ENCODE measurements at regions not wholly inside any gene's neighbourhood (a gene's known extent, or its start where the extent isn't known, plus 50 kb on each side); places are given as distances from the start of the nearest gene placed in this dataset.

DNA sequence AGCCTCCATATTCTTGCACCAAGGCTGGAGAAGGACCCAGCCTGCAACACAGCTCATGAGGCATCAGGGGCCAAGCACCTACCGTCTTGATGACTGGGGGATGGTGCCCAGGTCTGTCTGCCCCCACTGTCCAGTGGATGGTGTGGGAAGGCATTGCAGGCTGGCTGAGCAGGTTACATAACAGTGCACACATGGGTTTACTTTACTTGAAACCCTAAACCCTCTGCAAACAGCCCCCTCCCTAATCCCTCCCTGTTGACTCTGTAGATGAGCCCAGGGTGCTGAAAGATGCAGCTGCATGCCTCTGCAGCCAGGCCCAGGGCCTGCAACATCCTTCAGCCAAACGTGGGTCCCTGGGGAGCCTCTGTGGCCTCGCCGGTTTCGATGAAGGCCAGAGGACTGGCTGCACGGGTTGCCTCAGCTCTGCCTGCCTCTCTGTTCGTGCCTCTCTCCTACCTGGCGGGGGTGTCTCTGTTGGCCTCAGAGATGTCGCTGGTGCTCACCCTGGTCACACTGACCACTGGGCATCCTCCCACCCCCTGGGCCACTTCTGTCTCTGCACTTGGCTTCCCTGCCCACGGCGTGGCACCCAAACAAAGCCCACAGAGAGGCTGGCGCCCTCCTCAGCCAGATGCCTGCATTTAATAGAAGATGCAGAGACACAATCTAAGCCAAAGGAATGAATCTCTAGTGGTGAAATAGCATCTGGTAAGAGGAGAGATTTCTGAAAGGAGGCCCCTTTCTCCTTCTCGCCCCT, 95.1 kb downstream of the METRNL start:
- no peak for DNase-seq (ENCODE audit: low read depth)
- CTCF ChIA-PET: no interaction called here
- TF ChIP-seq, protein P1, sequence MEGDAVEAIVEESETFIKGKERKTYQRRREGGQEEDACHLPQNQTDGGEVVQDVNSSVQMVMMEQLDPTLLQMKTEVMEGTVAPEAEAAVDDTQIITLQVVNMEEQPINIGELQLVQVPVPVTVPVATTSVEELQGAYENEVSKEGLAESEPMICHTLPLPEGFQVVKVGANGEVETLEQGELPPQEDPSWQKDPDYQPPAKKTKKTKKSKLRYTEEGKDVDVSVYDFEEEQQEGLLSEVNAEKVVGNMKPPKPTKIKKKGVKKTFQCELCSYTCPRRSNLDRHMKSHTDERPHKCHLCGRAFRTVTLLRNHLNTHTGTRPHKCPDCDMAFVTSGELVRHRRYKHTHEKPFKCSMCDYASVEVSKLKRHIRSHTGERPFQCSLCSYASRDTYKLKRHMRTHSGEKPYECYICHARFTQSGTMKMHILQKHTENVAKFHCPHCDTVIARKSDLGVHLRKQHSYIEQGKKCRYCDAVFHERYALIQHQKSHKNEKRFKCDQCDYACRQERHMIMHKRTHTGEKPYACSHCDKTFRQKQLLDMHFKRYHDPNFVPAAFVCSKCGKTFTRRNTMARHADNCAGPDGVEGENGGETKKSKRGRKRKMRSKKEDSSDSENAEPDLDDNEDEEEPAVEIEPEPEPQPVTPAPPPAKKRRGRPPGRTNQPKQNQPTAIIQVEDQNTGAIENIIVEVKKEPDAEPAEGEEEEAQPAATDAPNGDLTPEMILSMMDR (IDR thresholded peaks at IDR 0.05; ENCODE audit: insufficient read depth, low read depth, low read length): 0 out of 2 replicates have a peak, but pooled peaks have one; percentile 10
- POLR2A ChIA-PET: no interaction called here
- no peaks in the 10 kb centered on the region for H3K36me3 ChIP-seq (ENCODE audit: control insufficient read depth, insufficient read depth, low read length)
- peaks cover 4% of the 10 kb centered on the region; the same call in 1 of the 2 replicates for H3K27me3 ChIP-seq (ENCODE audit: control insufficient read depth, insufficient read depth, low read length)
- no peak overlapping the region for H3K4me3 ChIP-seq (ENCODE audit: low read depth, low read length)

DNA sequence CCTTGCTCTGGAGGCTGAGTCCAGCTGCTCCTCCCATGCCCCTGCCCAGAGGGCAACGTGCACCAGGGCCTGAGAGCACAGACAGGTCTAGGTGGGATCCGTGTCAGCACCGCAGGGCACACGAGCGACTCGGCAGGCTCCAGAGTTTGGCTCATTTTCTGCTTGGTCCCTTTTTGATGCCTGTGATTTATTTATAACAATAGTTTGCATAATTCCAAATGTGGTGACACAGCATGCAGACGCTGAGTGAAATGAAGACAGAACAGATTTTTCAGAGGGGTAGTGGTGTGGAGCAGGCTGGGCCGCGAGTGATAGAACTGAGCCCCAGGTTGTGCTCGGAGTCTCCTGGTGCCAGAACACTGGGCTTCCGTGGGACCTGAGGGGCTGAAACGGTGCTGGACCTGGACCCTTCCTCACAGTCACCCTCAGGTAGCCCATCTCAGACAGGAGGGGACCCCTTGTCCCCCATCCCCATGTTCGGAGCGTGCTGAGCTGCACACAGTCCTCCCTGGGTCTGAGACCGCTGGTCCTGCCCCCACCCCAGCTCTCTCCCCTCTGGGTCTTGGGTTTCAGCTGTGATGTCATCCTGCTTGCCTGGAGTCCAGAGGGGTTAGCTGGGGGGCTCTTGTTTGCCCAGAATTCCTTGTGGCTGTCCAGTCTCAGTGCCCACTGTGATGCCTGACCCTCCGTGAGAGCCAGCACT, 95.9 kb downstream of the METRNL start:
- Histone ChIP-seq H3K27me3 (ENCODE audit: control insufficient read depth, insufficient read depth, low read length) (peaks cover 2% of the 10 kb centered on the region; the same call in 1 of the 2 replicates), H3K36me3 (ENCODE audit: control insufficient read depth, insufficient read depth, low read length) (no peaks in the 10 kb centered on the region), H3K4me3 (ENCODE audit: low read depth, low read length) (no peak overlapping the region)
- CTCF ChIA-PET: no interaction called here
- TF ChIP-seq, protein P1 (IDR thresholded peaks at IDR 0.05; ENCODE audit: insufficient read depth, low read depth, low read length): no peak
- POLR2A ChIA-PET: no interaction called here
- no peak for DNase-seq (ENCODE audit: low read depth)

DNA sequence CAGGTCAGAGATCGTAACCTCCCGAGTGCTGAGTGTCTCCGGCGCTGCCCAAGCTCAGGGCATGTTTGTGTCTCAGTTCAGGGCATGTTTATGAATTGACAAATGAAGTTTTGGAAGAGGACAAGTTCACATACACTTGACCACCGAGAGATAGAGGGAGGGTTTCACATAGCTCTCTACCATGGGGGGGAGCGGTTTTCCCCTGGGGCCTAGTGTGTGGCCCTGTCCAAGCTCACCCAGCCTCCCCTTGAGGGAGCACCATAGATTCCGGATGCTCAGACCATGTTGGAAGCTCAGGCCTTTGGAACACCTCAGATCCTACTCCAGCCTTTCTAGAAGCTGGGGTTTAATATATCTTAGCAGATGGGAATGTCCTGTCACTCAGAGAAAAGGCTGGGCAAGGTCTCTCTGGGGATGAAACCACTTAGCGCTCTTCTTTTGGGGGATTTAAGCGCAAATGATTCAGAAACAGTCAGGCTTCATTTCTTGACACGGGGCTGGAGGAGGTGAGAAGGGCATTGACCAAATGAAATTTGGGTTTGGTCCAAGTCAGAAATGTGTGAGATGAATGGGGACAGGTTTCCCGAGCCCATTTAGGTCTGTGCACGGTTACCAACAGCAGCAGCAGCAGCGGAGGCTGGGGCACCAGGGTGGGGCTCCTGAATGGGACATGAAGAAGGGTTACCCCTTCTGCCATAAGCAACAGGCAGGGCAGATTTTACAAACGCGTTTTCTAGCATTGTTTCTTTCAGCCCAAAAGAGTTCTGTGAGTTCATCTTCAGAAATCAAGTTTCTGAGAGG, 96.6 kb downstream of the METRNL start:
- DNase-seq (ENCODE audit: low read depth): no peak
- ChIA-PET CTCF (interaction anchor here (0.7 kb wide), 1 partner anchor 14 kb away, joined by 3 read pairs; no protein-coding TSS in a partner anchor), POLR2A (no interaction called here)
- no peaks in the 10 kb centered on the region for H3K27me3 ChIP-seq (ENCODE audit: control insufficient read depth, insufficient read depth, low read length)
- TF ChIP-seq, protein P1 (IDR thresholded peaks at IDR 0.05; ENCODE audit: insufficient read depth, low read depth, low read length): no peak
- H3K36me3 ChIP-seq (ENCODE audit: control insufficient read depth, insufficient read depth, low read length): no peaks in the 10 kb centered on the region
- H3K4me3 ChIP-seq (ENCODE audit: low read depth, low read length): no peak overlapping the region

DNA sequence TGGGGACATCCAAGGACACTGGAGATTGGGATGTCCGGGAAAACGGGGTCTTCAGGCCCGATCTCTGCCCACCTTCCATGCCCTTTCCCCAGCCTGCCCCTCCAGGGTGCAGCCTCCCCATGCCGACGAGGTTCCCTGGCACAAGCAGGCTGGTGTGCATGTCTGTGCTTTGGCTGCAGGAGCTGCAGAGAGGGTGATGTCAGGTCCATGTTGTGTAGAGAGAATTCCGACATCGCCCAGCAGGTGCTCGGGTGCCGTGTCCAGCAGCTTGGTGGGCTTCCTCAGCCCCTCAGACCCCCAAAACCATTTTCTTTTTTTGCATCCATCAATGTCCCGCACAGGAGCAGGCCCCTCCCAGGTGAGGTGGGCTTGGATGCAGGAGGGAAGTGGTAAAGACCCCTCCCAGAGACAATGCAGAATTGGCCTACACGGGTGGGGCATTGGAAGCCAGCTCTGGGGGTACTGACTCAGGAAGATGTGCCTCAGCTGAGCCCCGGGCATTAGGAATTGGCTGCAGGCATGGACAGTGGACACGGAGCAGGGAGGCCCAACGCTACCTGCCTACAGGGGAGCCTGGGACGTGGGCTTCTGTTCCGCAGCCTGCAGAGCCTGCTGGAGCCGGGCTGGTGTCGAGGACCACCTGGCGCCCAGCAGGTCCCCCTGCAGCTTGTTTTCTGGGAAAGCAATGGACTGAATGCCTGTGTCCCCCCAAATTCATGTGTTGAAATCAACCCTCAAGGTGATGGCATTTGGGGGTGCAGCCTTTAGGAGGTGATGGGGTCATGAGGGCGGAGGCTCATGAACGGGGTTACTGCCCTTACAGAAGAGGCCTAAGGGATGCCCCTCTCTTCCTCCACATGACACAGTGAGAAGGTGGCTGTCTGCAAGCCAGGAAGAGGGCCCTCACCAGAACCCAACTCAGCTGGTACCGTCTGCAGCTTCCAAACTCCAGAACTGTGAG, 97.5 kb downstream of the METRNL start:
- DNase-seq (ENCODE audit: low read depth): no peak
- H3K4me3 ChIP-seq (ENCODE audit: low read depth, low read length): no peak overlapping the region
- TF ChIP-seq, protein P1 (IDR thresholded peaks at IDR 0.05; ENCODE audit: insufficient read depth, low read depth, low read length): no peak
- no peaks in the 10 kb centered on the region for H3K36me3 ChIP-seq (ENCODE audit: control insufficient read depth, insufficient read depth, low read length)
- ChIA-PET CTCF (interaction anchor here (0.7 kb wide), 1 partner anchor 15 kb away, joined by 3 read pairs; no protein-coding TSS in a partner anchor), POLR2A (no interaction called here)
- no peaks in the 10 kb centered on the region for H3K27me3 ChIP-seq (ENCODE audit: control insufficient read depth, insufficient read depth, low read length)
